AG09319 (cell line): ENCODE measurements at regions not wholly inside any gene's neighbourhood (a gene's known extent, or its start where the extent isn't known, plus 50 kb on each side); places are given as distances from the start of the nearest gene placed in this dataset.
"Not testable (repeated sequence)": the region's sequence is repeated elsewhere in the genome, so short reads cannot be mapped to it uniquely, and the experiment has no call there.

Experiments
- DNase-seq: peaks from one replicate; pipeline ENCODE4 v3.0.0-alpha.2; 2010; ENCODE audit warnings: low read depth; ENCODE audit errors: extremely low read depth
- TF ChIP-seq, protein P1 (sequence below): IDR thresholded peaks from 2 replicates; pipeline ENCODE4 v1.5.1; 2011; ENCODE audit warnings: low read depth, mild to moderate bottlenecking, inconsistent platforms, low read length, moderate library complexity

DNA sequence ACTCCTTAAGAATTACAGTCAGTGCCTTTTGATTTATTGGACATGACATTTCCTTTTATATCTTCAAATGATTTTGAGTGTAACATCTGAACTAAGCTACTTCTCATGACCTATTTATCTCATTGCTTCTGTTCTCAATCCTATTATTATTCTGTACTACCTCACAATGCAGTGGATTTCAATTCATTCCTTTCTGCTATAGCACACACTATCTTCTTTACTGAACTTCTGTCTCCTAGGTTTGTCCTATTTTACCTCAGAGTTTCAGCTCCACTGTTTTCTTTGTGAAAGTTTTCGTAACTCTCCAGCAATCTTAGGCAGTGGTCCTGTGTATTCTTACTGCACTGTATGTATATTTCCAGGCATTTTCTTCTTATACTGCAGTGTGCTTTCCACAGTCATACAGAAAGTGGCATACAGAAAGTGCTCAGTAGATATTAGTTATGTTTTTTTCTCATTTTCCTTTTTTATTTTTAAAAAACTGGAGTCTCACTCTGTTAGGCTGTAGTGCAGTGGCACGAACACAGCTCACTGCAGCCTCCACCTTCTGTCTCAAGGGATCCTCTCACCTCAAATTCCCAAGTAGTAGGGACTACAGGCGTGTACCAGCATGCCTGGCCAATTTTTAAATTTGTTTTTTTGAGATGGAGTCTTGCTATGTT lies 368.6 kb upstream of the RGS6 start:
- TF ChIP-seq, protein P1, sequence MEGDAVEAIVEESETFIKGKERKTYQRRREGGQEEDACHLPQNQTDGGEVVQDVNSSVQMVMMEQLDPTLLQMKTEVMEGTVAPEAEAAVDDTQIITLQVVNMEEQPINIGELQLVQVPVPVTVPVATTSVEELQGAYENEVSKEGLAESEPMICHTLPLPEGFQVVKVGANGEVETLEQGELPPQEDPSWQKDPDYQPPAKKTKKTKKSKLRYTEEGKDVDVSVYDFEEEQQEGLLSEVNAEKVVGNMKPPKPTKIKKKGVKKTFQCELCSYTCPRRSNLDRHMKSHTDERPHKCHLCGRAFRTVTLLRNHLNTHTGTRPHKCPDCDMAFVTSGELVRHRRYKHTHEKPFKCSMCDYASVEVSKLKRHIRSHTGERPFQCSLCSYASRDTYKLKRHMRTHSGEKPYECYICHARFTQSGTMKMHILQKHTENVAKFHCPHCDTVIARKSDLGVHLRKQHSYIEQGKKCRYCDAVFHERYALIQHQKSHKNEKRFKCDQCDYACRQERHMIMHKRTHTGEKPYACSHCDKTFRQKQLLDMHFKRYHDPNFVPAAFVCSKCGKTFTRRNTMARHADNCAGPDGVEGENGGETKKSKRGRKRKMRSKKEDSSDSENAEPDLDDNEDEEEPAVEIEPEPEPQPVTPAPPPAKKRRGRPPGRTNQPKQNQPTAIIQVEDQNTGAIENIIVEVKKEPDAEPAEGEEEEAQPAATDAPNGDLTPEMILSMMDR: no peak
- DNase-seq: no peak

DNA sequence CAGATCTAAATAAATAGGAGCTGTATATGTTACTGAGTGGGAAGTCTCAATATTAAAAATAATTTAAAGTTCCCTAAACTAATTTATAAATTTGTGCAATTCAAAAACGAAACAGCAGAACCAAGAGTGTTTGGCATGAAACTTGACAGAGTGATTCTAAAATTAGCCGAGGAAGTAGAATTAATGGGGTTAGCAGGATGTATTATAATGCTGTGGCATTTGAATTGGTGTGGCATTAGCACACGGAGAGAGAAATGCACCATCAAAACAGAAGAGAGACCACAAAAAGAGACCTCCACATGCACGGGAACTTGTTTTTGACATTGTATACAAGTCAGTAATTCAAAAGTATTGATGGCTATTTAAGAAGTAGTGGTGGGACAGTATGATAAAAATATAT lies 366.0 kb upstream of the RGS6 start:
- no peak for DNase-seq
- TF ChIP-seq, protein P1: no peak

DNA sequence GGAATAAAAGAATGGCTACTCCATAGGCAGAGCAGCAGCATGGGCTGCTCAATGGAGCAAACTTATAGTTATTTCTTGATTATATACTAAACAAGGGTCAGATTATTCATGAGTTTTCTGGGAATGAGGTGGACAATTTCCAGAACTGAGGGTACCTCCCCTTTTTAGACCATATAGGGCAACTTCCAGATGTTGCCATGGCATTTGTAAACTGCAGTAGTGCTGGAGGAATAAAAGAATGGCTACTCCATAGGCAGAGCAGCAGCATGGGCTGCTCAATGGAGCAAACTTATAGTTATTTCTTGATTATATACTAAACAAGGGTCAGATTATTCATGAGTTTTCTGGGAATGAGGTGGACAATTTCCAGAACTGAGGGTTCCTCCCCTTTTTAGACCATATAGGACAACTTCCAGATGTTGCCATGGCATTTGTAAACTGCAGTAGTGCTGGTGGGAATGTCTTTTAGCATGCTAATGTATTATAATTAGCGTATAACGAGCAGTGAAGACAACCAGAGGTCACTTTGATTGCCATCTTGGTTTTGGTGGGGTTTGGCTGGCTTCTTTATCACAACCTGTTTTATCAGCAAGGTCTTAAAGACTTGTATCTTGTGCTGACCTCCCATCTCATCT lies 364.6 kb upstream of the RGS6 start:
- not testable (repeated sequence) for DNase-seq

DNA sequence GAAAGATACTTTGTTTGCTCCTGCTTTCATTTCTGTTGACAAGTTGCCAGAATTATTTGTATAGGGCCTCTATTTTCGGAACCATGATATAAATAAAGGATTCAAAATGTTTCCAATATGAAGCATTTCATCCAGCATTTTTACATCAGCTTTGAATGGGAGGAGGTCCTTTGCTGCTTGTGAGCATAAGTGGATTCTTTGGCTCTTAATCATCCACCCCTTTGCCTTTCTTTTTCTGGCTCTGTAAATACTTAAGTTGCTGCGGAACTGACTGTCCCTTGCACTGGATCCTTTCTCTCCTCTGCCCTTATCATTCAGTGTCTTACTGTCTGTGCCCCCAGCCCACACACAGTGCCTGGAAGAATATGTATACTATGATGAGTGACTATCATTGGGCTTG lies 357.3 kb upstream of the RGS6 start:
- TF ChIP-seq, protein P1: no peak
- DNase-seq: peak; percentile 49

DNA sequence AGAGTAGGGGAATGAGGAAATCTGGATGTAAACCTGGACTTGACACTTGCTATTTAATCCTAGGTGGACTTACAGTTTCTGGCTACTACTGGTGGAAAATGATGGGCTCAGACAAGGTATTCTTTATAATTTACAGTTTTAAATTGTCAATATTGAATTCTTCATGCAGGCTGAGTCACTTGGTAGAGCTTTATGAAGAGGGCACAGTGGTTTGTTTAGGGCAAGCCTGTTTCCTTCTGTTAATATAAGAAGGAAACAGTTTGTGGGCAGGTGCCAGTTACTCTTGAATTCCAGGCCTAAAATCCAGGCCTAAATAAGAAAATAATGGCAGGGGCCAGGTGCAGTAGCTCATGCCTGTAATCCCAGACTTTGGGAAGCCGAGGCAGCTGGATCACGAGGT lies 355.8 kb upstream of the RGS6 start:
- no peak for DNase-seq
- TF ChIP-seq, protein P1: no peak

DNA sequence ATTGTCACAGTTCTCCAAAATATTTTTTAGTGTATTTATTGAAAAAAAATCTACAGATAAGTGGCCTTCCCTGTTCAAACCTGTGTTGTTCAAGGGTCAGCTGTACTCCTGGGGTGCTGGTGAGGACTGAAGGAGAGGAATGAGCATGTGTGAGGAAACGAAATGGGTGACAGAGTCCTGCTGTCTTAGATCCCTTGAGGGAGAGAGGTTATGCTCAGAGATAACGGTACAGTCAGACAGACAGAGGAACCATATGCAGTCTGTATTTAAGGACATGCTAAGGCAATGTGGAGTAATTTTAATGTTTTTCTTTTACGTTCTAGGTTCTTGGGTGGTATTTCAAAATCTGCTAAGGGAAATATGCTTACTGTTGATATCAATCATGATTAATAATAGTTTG lies 352.9 kb upstream of the RGS6 start:
- TF ChIP-seq, protein P1: no peak
- no peak for DNase-seq

DNA sequence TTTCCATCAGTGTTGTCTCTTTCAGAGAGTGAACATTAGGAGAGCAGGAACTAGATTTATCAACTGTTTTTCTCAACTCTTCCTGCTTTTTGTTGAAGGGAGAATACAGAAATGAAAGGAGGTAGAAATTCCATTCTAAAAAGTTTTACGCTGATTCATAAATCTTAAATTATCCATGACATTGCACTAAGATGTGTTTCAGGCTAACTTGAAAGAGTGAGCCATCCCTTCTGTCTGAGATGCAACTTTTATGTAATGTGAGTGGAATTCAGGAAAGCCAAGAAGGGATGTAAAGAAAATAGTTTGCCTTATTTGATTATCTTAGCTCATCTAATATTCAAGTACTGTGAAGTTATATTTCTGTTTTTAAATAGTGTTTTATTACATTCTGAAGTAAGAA lies 349.5 kb upstream of the RGS6 start:
- DNase-seq: no peak
- TF ChIP-seq, protein P1: no peak

DNA sequence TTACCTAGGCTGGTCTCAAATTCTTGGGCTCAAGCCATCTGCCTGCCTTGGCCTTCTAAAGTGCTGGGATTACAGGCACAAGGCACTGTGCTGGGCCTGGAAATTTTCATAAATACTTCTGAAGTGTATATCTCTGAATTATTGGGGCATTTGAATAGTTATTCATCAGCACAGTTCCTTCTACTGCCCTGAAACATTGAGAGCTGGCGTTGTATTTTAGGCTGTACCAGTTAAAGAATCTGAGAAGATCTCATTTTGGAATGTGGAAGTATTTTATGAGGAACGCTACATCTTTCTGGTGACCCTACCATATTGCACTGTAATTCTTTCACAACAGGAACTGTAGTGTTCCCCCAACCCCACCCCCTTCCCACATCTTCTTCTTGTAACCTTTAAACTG lies 349.0 kb upstream of the RGS6 start:
- TF ChIP-seq, protein P1: no peak
- DNase-seq: no peak
